Pancreas (tissue), 10 donors: ENCODE measurements at regions not wholly inside any gene's neighbourhood (a gene's known extent, or its start where the extent isn't known, plus 50 kb on each side); places are given as distances from the start of the nearest gene placed in this dataset.

Experiments
- ATAC-seq, 4 donors: fragments of 200-7000 bp; cut with Tn5 transposase; one replicate each; pipeline versions ENCODE4 v1.8.0 to v1.9.1; 2020; ENCODE audit warnings: mild to moderate bottlenecking in 4 of 4, moderate library complexity in 4 of 4
- DNase-seq, 6 donors: peaks; one replicate each; pipeline ENCODE4 v3.0.0-alpha.2; 2020
- FAIRE-seq: peaks from 2 replicates; lab custom pipeline; 2012; peaks lifted over from hg19 to GRCh38; lab: Jason Lieb, UNC
- H3K27ac ChIP-seq, 4 donors: fragments of 200-600 bp; sonication (generic); 1 replicate in 3 of 4; 2 replicates in 1 of 4; pipeline versions ENCODE4 v1.5.0 to v1.8.0; 2020
- H3K27me3 ChIP-seq, 4 donors: fragments of 200-600 bp; one replicate each; pipeline ENCODE4 v1.8.0; 2021
- H3K36me3 ChIP-seq, 3 donors: fragments of 200-600 bp; sonication (generic) in 1 of 3; one replicate each; pipeline versions ENCODE4 v1.5.0 to v1.8.0; 2020 to 2021
- H3K4me1 ChIP-seq, 3 donors: fragments of 200-600 bp; one replicate each; pipeline ENCODE4 v1.8.0; 2021
- H3K4me3 ChIP-seq, 4 donors: fragments of 200-600 bp; sonication (generic) in 2 of 4; one replicate each; pipeline versions ENCODE4 v1.5.0 to v1.8.0; 2020 to 2021
- H3K9me3 ChIP-seq, 4 donors: fragments of 200-600 bp; one replicate each; pipeline ENCODE4 v1.8.0; 2021
- WGBS, 2 donors: extraction: QIAGEN DNeasy Blood & Tissue Kit; methylation state at CpG; one replicate each; pipeline ENCODE4 v1.1.7; 2013; 5-methylcytosine and 5-hydroxymethylcytosine counted together
- intact Hi-C, 3 donors: fragments of 100-400 bp; cut with DNase I; formaldehyde crosslinking; loops; one replicate each; pipeline versions ENCODE4 v1.11.1 to v1.14.2; 2022
- TF ChIP-seq, protein P1 (sequence below), 4 donors: fragments of 200-600 bp; sonication (generic) in 3 of 4; IDR thresholded peaks; one replicate each; pipeline versions ENCODE4 v1.5.0 to v1.8.0; 2021; ENCODE audit warnings: antibody characterized with exemption in 4 of 4
- donor health status: healthy with polysubstance abuse.
- donor health status: DM: no; HTN: no; CAD: no; lungs with moderate emphysema.
- donor health status: DM: no; HTN: no; CAD: no.
- donor health status: control.
- donor health status: control.
- donor health status: Bipolar disorder and iron deficiency.
- donor health status: DM: yes; HTN: yes; CAD: no.
- donor health status: DM: no; HTN: no; CAD: no.
- donor health status: DM: no; HTN: no; CAD: no.
- donor health status: DM: yes; HTN: yes; CAD: no.

- Histone ChIP-seq H3K36me3 (no peaks in the 10 kb centered on the region), H3K4me1 (peaks cover 0 to 1% (median 0%) of the 10 kb centered on the region in 3 donors), H3K27me3 (no peaks in the 10 kb centered on the region), H3K4me3 (no peak overlapping the region), H3K9me3 (no peaks in the 10 kb centered on the region), H3K27ac (no peak overlapping the region)
- FAIRE-seq (no peak), ATAC-seq (no peak), DNase-seq (peak in 1 of 6 donors; percentile 34)
- WGBS, 2 donors, result 64% methylated on average over 18 of the region's 18 CpGs
- TF ChIP-seq, protein P1, sequence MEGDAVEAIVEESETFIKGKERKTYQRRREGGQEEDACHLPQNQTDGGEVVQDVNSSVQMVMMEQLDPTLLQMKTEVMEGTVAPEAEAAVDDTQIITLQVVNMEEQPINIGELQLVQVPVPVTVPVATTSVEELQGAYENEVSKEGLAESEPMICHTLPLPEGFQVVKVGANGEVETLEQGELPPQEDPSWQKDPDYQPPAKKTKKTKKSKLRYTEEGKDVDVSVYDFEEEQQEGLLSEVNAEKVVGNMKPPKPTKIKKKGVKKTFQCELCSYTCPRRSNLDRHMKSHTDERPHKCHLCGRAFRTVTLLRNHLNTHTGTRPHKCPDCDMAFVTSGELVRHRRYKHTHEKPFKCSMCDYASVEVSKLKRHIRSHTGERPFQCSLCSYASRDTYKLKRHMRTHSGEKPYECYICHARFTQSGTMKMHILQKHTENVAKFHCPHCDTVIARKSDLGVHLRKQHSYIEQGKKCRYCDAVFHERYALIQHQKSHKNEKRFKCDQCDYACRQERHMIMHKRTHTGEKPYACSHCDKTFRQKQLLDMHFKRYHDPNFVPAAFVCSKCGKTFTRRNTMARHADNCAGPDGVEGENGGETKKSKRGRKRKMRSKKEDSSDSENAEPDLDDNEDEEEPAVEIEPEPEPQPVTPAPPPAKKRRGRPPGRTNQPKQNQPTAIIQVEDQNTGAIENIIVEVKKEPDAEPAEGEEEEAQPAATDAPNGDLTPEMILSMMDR (IDR thresholded peaks at IDR 0.05), result no peak
- intact Hi-C loops, result no loop called here
Observed at GRCh38 chr14:101501341-101501740, 60.0 kb upstream of the DIO3 start.

DNA sequence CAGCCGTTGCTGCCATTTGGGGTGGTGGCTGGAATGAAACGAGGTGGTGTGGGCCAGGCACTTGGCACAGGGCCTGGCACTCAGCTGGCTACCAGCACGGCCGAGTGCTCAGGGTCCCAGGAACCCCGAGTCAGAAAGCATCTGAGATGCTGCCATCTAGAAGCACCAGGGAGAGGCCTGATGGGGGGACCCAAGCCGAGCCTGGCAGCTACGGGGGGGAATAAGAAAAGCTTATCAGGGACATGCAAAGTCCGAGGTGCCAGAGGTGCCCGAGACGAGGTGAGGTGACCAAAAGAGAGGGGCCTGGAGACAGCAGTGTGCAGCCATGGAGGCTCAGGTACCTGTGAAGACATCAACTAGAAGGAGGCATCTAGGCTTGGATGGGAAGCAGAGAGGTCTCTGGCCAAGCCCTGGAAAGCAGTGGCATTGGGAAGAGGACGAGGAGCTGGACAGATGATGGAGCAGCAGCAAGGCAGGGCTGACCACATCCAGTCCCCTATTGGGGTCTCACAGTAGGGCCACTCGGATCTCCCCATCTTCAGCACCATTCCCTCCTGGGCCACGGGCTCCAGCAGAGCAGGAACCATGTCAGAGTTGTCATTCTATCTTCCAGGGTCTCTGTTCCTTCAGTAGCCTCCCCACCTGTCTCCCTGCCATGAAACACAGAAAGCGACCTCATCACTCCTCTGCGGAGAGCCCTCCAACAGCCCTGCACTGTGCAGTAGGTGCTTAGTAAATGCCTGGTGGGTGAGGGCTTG is 59.3 kb upstream of the DIO3 start:
- Histone ChIP-seq H3K27ac (no peak overlapping the region), H3K36me3 (no peaks in the 10 kb centered on the region), H3K4me1 (no peaks in the 10 kb centered on the region), H3K9me3 (no peaks in the 10 kb centered on the region), H3K4me3 (no peak overlapping the region), H3K27me3 (no peaks in the 10 kb centered on the region)
- no peak for DNase-seq
- 63 to 75% methylated on average over 15 of the region's 15 CpGs for WGBS, 2 donors
- no peak for FAIRE-seq
- intact Hi-C loops, result no loop called here
- ATAC-seq, result no peak
- TF ChIP-seq, protein P1 (IDR thresholded peaks at IDR 0.05), result no peak

DNA sequence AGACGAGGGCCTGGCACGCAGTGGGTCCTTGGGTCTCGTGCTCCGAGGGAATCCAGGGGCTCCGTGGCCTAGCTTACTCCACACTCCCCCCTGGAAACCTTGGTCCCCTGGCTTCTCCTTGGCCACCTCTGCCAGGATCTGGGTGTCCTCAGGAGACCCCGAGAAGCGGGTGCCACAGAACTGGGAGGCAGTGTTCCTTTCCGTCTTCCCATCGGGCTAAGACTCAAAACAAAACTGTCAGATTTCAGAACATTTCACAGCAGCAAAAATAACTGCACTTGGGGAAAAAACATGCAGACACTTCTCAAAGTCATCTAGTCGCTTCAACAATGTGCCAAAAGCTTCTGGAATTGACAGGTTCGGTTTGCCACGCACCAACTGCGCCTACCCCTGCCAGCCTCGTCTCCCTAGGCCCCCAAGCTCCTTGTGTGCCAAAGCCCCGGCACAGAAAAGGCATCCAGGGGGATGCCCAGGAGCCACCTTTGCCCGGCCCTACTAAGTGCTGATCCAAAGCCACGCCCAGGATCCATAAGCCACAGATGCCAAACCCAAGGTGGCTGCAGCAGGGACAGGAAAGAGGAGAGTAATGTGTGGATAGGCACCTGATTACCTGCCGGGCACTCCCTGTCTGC is 58.4 kb upstream of the DIO3 start:
- FAIRE-seq, result no peak
- intact Hi-C loops, result no loop called here
- no peak for ATAC-seq
- H3K36me3 ChIP-seq, result no peaks in the 10 kb centered on the region
- 89 to 93% methylated on average over 18 of the region's 18 CpGs for WGBS, 2 donors
- TF ChIP-seq, protein P1 (IDR thresholded peaks at IDR 0.05), result no peak
- H3K4me3 ChIP-seq, result no peak overlapping the region
- H3K9me3 ChIP-seq, result no peaks in the 10 kb centered on the region
- no peaks in the 10 kb centered on the region for H3K27me3 ChIP-seq
- no peaks in the 10 kb centered on the region for H3K4me1 ChIP-seq
- peak in 3 of 6 donors; percentile 11 to 34 (median 33) for DNase-seq
- H3K27ac ChIP-seq, result no peak overlapping the region

GRCh38 chr14:101503431-101504095 is 57.7 kb upstream of the DIO3 start:
- TF ChIP-seq, protein P1 (IDR thresholded peaks at IDR 0.05), result no peak
- no peaks in the 10 kb centered on the region for H3K36me3 ChIP-seq
- H3K4me1 ChIP-seq, result no peaks in the 10 kb centered on the region
- 92 to 94% methylated on average over 14 of the region's 14 CpGs for WGBS, 2 donors
- H3K27me3 ChIP-seq, result no peaks in the 10 kb centered on the region
- H3K4me3 ChIP-seq, result no peak overlapping the region
- FAIRE-seq, result no peak
- H3K27ac ChIP-seq, result no peak overlapping the region
- peak in 1 of 6 donors; percentile 7 for DNase-seq
- H3K9me3 ChIP-seq, result no peaks in the 10 kb centered on the region
- intact Hi-C loops, result no loop called here
- no peak for ATAC-seq
